H9 (cell line): ENCODE measurements at regions not wholly inside any gene's neighbourhood (a gene's known extent, or its start where the extent isn't known, plus 50 kb on each side); places are given as distances from the start of the nearest gene placed in this dataset.

ENCODE experiments used
- DNase-seq: peaks from one replicate; pipeline ENCODE4 v3.0.0-alpha.2; 2017
- H2AFZ ChIP-seq: one replicate; pipeline ENCODE4 v1.6.1; 2013; ENCODE audit warnings: mild to moderate bottlenecking, low read length, control low read depth, moderate library complexity
- H2AK5ac ChIP-seq: 2 replicates; pipeline ENCODE4 v1.6.1; 2013; ENCODE audit warnings: low read length, control low read depth, mixed read lengths; ENCODE audit not compliant: insufficient read length
- H2BK120ac ChIP-seq: one replicate; pipeline ENCODE4 v1.6.1; 2013; ENCODE audit warnings: low read depth, mild to moderate bottlenecking, low read length, control low read depth, inconsistent platforms; ENCODE audit not compliant: poor library complexity, severe bottlenecking
- H2BK12ac ChIP-seq: 2 replicates; pipeline ENCODE4 v1.6.1; 2013; ENCODE audit warnings: low read length, control low read depth, mixed read lengths, low read depth; ENCODE audit not compliant: insufficient read length
- H2BK15ac ChIP-seq: 2 replicates; pipeline ENCODE4 v1.6.1; 2013; ENCODE audit warnings: low read depth, low read length, control low read depth
- H2BK20ac ChIP-seq: one replicate; pipeline ENCODE4 v1.6.1; 2013; ENCODE audit warnings: low read depth, mild to moderate bottlenecking, low read length, control low read depth, inconsistent platforms; ENCODE audit not compliant: poor library complexity, severe bottlenecking
- H2BK5ac ChIP-seq: 2 replicates; pipeline ENCODE4 v1.6.1; 2013; ENCODE audit warnings: low read length, control low read depth, mixed read lengths; ENCODE audit not compliant: insufficient read length
- H3K14ac ChIP-seq: 2 replicates; pipeline ENCODE4 v1.6.1; 2013; ENCODE audit warnings: low read length, control low read depth; ENCODE audit not compliant: insufficient read depth
- H3K18ac ChIP-seq: 2 replicates; pipeline ENCODE4 v1.6.1; 2013; ENCODE audit warnings: low read depth, mild to moderate bottlenecking, mixed read lengths, low read length, control low read depth; ENCODE audit not compliant: insufficient read length
- H3K23ac ChIP-seq: 2 replicates; pipeline ENCODE4 v1.6.1; 2013; ENCODE audit warnings: low read length, control low read depth, mixed read lengths, low read depth; ENCODE audit not compliant: insufficient read length
- H3K23me2 ChIP-seq: 2 replicates; pipeline ENCODE4 v1.6.1; 2013; ENCODE audit warnings: low read depth, mild to moderate bottlenecking, mixed read lengths, low read length, control low read depth; ENCODE audit not compliant: insufficient read length, poor library complexity, severe bottlenecking
- H3K27ac ChIP-seq: 2 replicates; pipeline ENCODE4 v1.5.1; 2013; ENCODE audit warnings: low read length, control low read depth, mixed read lengths, low read depth; ENCODE audit not compliant: insufficient read length
- H3K27me3 ChIP-seq: 2 replicates; pipeline ENCODE4 v1.6.1; 2013; ENCODE audit warnings: low read length, control low read depth, inconsistent platforms; ENCODE audit not compliant: insufficient read depth
- H3K4ac ChIP-seq: 2 replicates; pipeline ENCODE4 v1.6.1; 2013; ENCODE audit warnings: low read depth, mild to moderate bottlenecking, control low read depth, inconsistent platforms, low read length, moderate library complexity
- H3K4me1 ChIP-seq: 2 replicates; pipeline ENCODE4 v1.6.1; 2013; ENCODE audit warnings: low read length, control low read depth, inconsistent platforms; ENCODE audit not compliant: insufficient read depth
- H3K4me2 ChIP-seq: 2 replicates; pipeline ENCODE4 v1.6.1; 2013; ENCODE audit warnings: low read length, control low read depth, mixed read lengths; ENCODE audit not compliant: insufficient read length, insufficient read depth
- H3K56ac ChIP-seq: 2 replicates; pipeline ENCODE4 v1.6.1; 2013; ENCODE audit warnings: low read depth, mild to moderate bottlenecking, mixed read lengths, low read length, control low read depth; ENCODE audit not compliant: insufficient read length
- H3K79me1 ChIP-seq: 2 replicates; pipeline ENCODE4 v1.6.1; 2013; ENCODE audit warnings: low read depth, mild to moderate bottlenecking, moderate library complexity, low read length, control low read depth, inconsistent platforms; ENCODE audit not compliant: insufficient read depth, poor library complexity, severe bottlenecking
- H3K79me2 ChIP-seq: 2 replicates; pipeline ENCODE4 v1.6.1; 2013; ENCODE audit warnings: low read length, control low read depth, inconsistent platforms; ENCODE audit not compliant: insufficient read depth
- H3K9ac ChIP-seq: 2 replicates; pipeline ENCODE4 v1.6.1; 2013; ENCODE audit warnings: low read length, control low read depth, mixed read lengths; ENCODE audit not compliant: insufficient read length; ENCODE audit errors: extremely low read depth
- H3K9me3 ChIP-seq: one replicate; pipeline ENCODE4 v1.6.1; 2013; ENCODE audit warnings: low read depth, low read length, inconsistent platforms; ENCODE audit not compliant: control insufficient read depth
- H3T11ph ChIP-seq: one replicate; pipeline ENCODE4 v1.6.1; 2013; ENCODE audit warnings: mild to moderate bottlenecking, low read length, control low read depth, inconsistent platforms
- H4K20me1 ChIP-seq: one replicate; pipeline ENCODE4 v1.6.1; 2013; ENCODE audit not compliant: control insufficient read depth, insufficient read length, insufficient read depth
- H4K5ac ChIP-seq: 2 replicates; pipeline ENCODE4 v1.6.1; 2013; ENCODE audit warnings: low read depth, mild to moderate bottlenecking, mixed read lengths, low read length, control low read depth; ENCODE audit not compliant: insufficient read length
- H4K8ac ChIP-seq: replicated peaks from 2 replicates; pipeline ENCODE4 v1.6.1; 2013; ENCODE audit warnings: low read length, control low read depth, mixed read lengths, low read depth; ENCODE audit not compliant: insufficient read length
- H4K91ac ChIP-seq: 2 replicates; pipeline ENCODE4 v1.6.1; 2013; ENCODE audit warnings: low read depth, mild to moderate bottlenecking, moderate library complexity, mixed read lengths, low read length, control low read depth; ENCODE audit not compliant: insufficient read length
- H3K27ac Mint-ChIP-seq, 3 experiments: 2 replicates in 2 of 3; 3 replicates in 1 of 3; pipeline ENCODE4 v1.8.0; 2020 to 2021; ENCODE audit warnings: mixed read lengths in 3 of 3, mild to moderate bottlenecking in 1 of 3, moderate library complexity in 1 of 3
- H3K27me3 Mint-ChIP-seq: 2 replicates; pipeline ENCODE4 v1.8.0; 2021; ENCODE audit warnings: low read depth, mild to moderate bottlenecking, moderate library complexity, mixed read lengths
- H3K36me3 Mint-ChIP-seq, 3 experiments: 2 replicates in 2 of 3; 3 replicates in 1 of 3; pipeline ENCODE4 v1.8.0; 2020 to 2021; ENCODE audit warnings: low read depth in 3 of 3, mixed read lengths in 3 of 3; ENCODE audit not compliant: insufficient read depth in 1 of 3
- H3K4me1 Mint-ChIP-seq, 2 experiments: 2 replicates each; pipeline ENCODE4 v1.8.0; 2020; ENCODE audit warnings: mixed read lengths in 2 of 2
- H3K4me3 Mint-ChIP-seq, 2 experiments: 2 replicates in 1 of 2; 3 replicates in 1 of 2; pipeline ENCODE4 v1.8.0; 2020 to 2021; ENCODE audit warnings: mild to moderate bottlenecking in 2 of 2, mixed read lengths in 2 of 2, moderate library complexity in 1 of 2
- H3K9me3 Mint-ChIP-seq, 2 experiments: 2 replicates in 1 of 2; 3 replicates in 1 of 2; pipeline ENCODE4 v1.8.0; 2020; ENCODE audit warnings: mild to moderate bottlenecking in 2 of 2, mixed read lengths in 2 of 2, moderate library complexity in 1 of 2
- CTCF ChIP-seq: fragments of 200-600 bp; sonication (generic); conservative IDR thresholded peaks from 3 replicates; pipeline ENCODE4 v1.8.0; 2021; ENCODE audit warnings: antibody characterized with exemption, mild to moderate bottlenecking
- WGBS: extraction: QIAGEN DNeasy Blood & Tissue Kit; methylation state at CpG from one replicate; pipeline ENCODE4 v1.1.7; 2013; ENCODE audit warnings: missing lambda C conversion rate, low lambda C conversion rate, mixed read lengths; ENCODE audit not compliant: insufficient read length; ENCODE audit errors: extremely low coverage; 5-methylcytosine and 5-hydroxymethylcytosine counted together

GRCh38 chr18:1573732-1574131 is 669.1 kb downstream of the ADCYAP1 start:
- no peak overlapping the region for H2BK12ac ChIP-seq
- no peak overlapping the region for H3K4ac ChIP-seq
- no peaks in the 10 kb centered on the region for H3K23me2 ChIP-seq
- no peak overlapping the region for H3K18ac ChIP-seq
- H2AFZ ChIP-seq = no peak overlapping the region
- WGBS = no CpG with 5 or more reads among the region's 5 CpGs
- no peak overlapping the region for H3K27ac Mint-ChIP-seq
- H3K27ac ChIP-seq = no peak overlapping the region
- H3K9me3 ChIP-seq = no peaks in the 10 kb centered on the region
- no peaks in the 10 kb centered on the region for H3K79me1 ChIP-seq
- H3K14ac ChIP-seq = no peak overlapping the region
- H3K4me2 ChIP-seq = no peak overlapping the region
- H3K4me1 Mint-ChIP-seq = peaks cover 4 to 6% of the 10 kb centered on the region in 2 experiments
- DNase-seq = no peak
- H3K27me3 Mint-ChIP-seq = no peaks in the 10 kb centered on the region
- H3K4me1 ChIP-seq = no peaks in the 10 kb centered on the region
- no peak overlapping the region for H2BK5ac ChIP-seq
- no peak overlapping the region for H2BK120ac ChIP-seq
- no peaks in the 10 kb centered on the region for H4K20me1 ChIP-seq
- no peak overlapping the region for H2BK15ac ChIP-seq
- H4K8ac ChIP-seq = no peak overlapping the region
- no peak overlapping the region for H4K91ac ChIP-seq
- no peak for TF ChIP-seq CTCF
- no peak overlapping the region for H3K23ac ChIP-seq
- H3K27me3 ChIP-seq = no peaks in the 10 kb centered on the region
- H2AK5ac ChIP-seq = no peak overlapping the region
- no peaks in the 10 kb centered on the region for H3K79me2 ChIP-seq
- no peaks in the 10 kb centered on the region for H3K36me3 Mint-ChIP-seq
- H3K4me3 Mint-ChIP-seq = no peak overlapping the region
- H4K5ac ChIP-seq = no peak overlapping the region
- no peak overlapping the region for H3T11ph ChIP-seq
- H3K9me3 Mint-ChIP-seq = no peaks in the 10 kb centered on the region
- H3K56ac ChIP-seq = no peak overlapping the region
- no peak overlapping the region for H3K9ac ChIP-seq
- no peak overlapping the region for H2BK20ac ChIP-seq
